NCI-H510A treated with DMSO at 0.1 percent for 48 hours (cell line): ENCODE measurements at regions not wholly inside any gene's neighbourhood (a gene's known extent, or its start where the extent isn't known, plus 50 kb on each side); places are given as distances from the start of the nearest gene placed in this dataset.

Experiments used
- DNase-seq: peaks from one replicate; lab custom pipeline; 2025; lab: John Stamatoyannopoulos, UW

- no peak for DNase-seq
Measured at GRCh38 chr20:57848282-57848681, 138.5 kb upstream of the PMEPA1 start.

DNA sequence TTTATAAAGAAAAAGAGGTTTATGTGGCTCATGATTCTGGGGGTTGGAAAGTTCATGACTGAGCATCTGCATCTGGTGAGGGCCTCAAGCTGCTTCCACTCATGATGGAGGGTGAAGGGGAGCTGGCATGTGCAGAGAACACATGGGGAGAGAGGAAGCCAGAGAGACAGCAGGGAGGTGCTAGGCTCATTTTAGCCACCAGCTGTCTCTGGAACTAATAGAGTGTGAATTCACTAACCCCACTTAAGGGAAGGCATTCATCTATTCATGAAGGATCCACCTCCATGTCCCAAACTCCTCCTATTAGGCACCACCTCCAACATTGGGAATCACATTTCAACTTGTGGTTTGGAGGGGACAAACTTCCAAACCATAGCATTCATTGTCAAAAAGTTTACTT lies 137.3 kb upstream of the PMEPA1 start:
- DNase-seq = no peak

DNA sequence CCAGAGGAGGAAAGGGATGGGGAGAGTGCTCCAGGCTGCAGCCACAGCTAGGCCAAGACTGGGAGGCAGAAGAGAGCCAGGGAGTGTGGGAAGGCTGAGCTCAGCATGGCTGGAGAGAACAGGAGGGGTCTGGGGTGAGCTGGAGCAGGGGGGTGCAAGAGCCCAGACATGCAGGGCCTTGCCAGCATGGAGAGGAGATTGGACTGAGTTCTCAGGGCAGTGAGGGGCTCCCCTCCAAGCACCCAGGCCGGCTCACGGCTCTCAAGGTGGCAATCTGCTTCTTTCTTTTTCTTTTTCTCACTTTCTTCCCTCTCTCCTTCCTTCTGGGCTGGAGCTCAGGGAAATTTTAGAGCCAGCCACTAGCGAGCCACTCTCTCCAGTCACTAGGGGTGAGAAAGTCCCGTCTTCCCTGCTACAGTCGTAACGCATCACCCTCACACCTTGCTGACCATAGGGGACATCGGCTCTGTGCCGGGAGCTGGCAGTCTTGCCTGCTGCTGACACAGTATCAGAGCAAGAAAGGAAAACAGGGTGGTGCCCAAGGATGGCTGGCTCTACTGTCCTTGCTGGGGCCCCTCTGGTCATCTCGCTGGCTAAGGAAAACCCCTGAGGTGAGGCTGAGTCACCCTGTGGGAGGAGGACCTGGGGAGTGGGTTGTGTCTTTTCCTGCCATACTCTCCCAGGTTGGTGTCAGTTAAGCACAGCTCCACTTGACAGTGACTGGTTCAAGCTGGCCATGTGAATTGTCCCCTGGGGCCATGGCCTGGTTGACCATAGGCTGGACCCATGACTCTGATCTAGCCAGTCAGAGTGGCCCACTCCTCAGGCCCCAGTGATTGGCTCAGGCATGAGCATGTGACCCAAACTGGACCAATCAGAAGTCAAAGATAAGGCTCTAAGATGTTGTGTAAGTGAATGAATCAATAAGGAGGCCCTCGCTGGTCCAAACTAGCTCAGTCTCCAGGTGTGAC lies 135.1 kb upstream of the PMEPA1 start:
- DNase-seq = no peak

DNA sequence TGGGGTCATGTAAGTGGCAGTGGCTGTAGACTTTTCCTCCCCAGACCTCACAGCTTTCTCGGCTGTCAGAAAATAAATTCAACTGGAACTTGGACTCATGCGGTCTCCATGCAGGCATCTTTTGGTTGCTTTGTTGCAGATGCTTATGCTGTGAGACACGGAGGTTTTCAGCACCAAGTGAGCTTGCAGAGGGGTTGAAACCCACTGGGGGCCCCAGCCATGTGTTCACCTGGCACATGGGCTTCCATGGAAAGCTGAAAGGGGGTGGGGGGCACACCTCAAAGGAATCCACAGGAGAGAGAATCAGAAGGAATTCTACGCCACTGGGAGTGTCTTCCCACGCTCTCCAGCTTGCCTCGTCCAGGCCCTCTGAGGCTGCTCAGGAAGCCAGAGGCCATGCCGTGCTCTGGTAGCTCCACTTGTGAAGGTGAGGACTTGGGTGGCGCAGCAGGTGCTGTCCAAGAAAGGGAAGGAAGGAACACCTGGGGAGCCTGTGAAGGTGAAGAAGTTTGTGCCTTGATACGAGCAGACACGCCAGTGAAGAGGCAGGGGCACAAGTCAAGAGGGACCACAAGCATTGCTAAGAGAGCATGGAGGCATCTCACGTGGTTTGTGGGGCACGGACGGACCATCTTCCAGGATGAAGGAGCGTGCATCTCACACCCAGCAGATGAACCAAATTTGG lies 134.3 kb upstream of the PMEPA1 start:
- DNase-seq = no peak

- DNase-seq = no peak
Measured at GRCh38 chr20:57842720-57843119, 132.9 kb upstream of the PMEPA1 start.

- DNase-seq = no peak
Measured at GRCh38 chr20:57841297-57841866, 131.6 kb upstream of the PMEPA1 start.

DNA sequence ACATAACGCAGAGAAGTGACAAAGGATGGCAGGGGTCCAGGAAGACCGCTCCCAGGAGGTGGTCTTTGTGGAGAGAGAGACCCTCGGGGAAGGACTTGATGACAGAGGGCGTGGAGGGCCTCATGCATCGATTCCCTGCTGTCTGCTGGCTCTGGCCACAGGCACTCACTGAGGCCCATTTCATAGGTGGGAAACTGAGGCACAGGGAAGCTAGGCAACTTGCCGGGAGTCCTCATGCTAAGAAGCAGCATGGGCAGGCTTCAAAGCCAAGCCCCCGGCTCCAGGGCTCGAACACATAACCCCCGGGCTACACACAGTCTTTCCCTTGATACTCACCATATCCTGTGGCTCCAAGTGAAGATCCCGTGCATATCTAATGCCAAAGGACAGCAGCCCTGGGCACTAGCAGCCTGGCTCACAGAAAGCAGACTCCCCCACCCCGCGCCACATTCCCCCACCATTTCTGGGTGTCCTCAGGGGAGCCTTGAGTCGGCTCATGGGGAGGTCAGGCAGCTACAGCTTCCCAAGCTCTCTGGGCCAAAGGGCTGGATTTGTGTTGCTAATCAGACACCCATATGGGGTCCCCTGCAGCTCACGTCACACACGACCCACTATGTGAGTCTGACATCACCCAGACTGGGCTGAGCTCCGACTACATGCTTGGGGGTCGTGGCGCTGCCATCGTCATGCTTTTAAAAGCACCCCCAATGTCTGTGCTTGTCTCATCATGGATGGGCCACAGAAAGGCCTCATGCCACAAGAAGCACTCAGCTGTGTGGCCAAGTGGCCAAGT lies 130.9 kb upstream of the PMEPA1 start:
- DNase-seq = no peak

DNA sequence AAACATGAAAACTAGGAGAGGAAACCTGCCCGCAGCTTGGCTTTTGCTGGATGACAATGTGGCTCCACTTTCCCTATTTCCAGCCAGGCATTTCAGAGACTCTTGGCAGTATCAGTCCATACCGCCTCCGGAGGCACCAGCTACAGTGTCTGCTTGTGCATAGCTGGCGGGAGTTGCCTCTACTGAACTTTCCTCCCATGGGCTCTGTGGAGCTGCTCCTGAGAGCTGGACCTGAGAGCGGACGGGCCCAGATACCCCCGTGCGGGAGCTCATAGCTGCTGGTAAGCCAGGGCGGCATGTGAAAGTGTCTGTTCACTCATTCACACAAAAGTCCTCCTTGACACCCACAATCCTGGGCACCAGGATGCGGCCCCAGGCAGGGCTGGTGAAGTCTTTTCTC lies 130.3 kb upstream of the PMEPA1 start:
- DNase-seq = no peak

- DNase-seq = no peak
Measured at GRCh38 chr20:57838670-57839151, 128.9 kb upstream of the PMEPA1 start.

DNA sequence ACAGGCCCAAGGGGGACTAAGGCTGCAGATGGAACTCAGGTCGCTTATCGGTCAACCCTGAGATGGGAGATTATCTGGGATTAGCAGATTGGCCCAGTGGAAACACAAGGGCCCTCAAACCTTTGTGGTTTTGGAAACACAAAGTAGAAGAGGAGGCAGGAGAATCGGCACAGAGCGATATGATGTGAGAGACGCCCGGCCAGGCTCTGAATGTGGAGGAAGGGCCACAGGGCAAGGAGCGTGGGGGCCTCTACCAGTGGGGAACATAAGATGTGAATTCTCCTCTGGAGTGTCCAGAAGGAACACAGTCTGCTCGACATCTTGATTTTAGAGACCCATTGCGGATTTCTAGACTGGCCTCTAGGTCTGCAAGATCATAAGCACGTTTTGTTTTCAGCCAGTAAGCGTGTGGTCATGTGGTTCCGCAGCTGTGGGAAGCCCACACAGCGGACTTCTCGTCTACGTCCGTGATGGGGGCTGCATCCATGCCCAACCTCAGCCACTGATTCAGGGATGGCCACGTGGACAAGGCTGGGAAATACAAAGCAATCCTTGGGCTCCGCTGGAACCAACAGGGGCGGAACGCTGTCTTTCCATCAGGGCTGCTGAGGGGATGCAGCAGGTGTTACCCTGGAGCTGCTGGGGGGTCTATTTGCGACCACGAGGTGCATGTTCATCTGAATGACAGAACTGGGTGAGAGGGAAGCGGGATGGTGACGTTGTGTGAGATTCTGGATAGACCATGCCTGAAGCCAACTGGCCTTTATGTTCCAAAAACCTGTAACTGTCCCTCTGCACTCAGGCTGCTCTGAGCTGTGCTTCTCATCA lies 127.6 kb upstream of the PMEPA1 start:
- no peak for DNase-seq

DNA sequence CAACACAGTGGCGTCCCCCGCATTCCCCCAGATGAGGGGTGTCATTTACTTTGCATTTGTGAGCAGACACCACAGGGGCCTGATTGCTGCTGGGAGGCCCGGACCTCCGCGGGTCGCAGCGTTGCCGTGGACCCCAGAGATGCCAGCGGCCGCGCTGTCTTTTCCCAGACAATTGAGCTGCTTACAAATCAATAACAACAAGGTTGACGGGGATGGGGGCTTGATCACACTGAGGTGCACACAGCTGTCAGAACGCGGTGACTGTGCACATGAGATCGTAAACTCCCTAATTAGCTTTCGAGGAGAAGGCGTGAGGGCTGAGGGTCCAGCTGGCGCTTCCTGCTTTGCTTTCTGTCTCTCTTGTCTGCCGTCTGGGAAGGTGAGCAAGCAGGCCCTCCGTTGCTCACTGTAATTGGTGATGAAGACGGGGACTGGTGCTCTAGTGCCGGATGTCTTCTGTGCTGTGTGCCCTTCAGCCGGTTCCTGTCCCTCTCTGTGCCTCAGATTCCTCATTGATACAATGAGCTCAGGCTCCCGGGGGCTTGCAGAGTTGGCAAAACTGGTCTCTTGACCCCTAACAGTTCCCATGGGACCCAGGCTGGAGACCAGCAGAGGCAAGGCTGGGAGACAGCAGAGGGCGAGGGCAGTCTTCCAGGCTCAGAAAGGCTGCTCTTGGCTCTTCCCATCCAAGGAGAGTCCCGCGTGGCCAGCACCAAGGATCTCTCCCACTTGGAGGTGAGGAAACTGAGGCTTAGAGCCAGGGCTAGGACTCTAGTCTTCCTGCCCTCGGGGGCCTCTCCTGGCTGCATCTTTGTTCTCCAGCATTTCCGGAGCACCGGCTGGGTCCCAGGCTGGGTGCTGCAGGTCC lies 126.0 kb upstream of the PMEPA1 start:
- DNase-seq = no peak

- DNase-seq = no peak
Measured at GRCh38 chr20:57835074-57835452, 125.2 kb upstream of the PMEPA1 start.

DNA sequence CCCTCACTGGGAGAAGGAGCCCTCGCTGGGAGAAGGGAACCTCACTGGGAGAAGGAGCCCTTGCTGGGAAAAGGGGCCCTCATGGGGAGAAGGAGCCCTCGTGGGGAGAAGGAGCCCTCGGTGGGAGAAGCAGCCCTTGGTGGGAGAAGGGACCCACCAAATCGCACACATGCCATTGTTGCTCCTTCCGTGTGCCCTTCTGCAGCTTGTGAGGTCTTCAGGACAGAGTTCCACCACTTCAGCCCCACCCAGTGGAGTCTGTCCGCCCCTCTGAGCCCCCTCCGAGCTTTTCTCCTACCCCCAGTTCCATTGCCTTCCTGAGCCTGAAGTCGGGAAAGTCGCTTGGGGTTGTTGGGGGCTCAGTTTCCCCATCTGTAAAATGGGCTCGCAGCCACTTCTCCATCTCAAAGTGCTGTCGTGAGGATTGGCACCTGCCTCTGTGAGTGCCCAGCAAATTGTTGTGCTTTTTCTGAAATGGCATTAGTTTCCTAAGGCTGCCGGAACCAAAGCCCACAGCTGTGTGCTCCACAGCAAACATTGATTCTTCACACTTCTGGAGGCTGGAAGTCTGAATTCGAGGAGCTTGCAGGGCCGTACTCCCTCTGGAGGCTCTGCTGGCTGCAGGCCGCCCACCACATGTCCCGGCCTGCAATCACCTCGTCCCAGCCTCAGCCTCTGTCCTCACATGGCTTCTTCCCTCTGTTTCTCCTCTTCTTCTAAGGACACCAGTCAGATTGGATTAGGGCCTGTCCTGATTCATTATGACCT lies 124.7 kb upstream of the PMEPA1 start:
- no peak for DNase-seq

GRCh38 chr20:57831993-57832585 lies 122.3 kb upstream of the PMEPA1 start:
- no peak for DNase-seq

DNA sequence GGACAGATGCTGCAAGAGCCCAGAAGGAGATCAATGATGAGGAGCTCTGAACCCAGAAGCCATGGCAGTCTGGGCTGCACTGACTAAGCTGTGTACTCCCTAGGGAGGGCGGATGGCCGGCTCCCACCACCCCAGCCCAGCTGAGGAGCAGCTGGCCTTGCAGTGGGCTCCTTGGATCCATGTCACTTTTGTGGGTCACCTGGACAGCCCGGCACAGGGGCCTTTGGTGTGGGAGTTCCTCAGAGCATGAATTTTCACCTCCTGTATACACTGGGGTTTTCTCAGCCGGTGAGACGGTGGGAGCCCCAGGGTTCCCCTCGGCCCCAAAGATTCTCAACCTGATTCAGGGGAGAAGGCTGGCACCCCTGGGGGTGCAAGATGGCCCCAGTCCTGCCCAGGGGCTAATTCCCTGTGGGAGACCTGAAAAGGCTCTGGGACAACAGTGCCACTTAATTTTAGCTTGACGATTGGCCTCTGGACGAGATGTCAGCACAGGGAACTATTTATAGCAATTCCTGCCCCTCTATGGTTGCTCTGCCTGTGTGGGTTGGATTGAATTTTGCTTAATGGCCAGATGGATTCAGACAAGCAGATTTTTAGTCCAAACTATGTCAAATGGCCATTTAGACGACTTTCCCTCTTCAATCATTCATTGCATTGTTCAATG lies 121.6 kb upstream of the PMEPA1 start:
- DNase-seq = no peak

- no peak for DNase-seq
Measured at GRCh38 chr20:57830515-57830895, 120.7 kb upstream of the PMEPA1 start.

DNA sequence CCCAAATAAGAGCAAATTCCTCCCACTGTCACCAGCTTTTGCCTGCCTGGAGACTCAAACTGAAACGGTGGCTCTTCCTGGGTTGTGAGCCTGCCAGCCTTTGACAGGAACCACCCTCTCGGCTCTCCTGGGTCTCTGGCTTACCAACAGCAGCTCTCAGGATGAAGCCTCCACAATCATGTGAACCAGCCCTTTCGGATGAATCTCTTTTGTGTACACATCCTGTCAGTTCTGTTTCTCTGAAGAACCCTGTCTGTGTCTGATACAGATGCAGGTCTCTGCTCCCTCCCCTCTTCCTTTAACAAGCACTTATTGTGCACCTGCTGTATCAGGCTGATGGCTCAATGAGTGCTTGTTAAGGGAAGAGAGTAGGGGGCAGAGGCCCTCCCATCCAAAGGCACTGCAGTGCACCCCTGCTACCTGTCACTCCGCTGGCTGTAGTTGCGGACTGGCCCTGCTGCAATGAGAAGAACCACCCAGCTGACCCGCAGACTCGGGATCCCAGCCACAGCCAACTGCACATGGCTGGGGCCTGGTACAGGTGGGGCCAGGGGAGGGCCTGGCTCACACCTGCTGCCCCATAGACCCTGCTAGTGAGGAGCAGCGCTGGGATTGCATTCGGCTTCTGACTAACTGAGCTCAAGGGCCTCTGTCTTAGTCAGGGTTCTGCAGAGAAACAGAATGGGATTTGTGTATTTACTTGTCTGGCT lies 120.1 kb upstream of the PMEPA1 start:
- no peak for DNase-seq

DNA sequence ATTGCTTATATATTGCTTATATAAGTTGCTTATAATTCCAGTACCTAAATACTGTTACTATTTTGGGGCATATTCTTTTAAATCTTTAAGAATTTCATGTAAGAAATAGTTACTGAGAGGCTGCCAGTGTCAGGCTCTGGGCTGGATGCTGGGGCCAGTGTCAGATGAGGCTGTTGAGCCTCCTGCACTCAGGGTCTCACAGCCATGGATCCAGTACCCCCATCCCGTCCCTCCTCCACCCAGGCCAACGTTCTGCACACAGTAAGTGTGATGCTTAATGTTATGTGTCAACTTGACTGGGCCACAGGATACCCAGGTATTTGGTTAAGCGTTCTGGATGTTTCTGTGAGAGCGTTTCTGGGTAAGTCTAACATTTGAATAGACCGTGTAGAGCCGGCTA lies 119.5 kb upstream of the PMEPA1 start:
- DNase-seq = no peak
